ENCODE measurements at regions not wholly inside any gene's neighbourhood (a gene's known extent, or its start where the extent isn't known, plus 50 kb on each side); places are given as distances from the start of the nearest gene placed in this dataset.

GRCh38 chr2:4018535-4018934 is 315.2 kb downstream of the DCDC2C start:
- no peak for DNase-seq (ENCODE audit: low read depth)
- no peak overlapping the region for H3K4me3 ChIP-seq (ENCODE audit: low read length)
- TF ChIP-seq, protein P1, sequence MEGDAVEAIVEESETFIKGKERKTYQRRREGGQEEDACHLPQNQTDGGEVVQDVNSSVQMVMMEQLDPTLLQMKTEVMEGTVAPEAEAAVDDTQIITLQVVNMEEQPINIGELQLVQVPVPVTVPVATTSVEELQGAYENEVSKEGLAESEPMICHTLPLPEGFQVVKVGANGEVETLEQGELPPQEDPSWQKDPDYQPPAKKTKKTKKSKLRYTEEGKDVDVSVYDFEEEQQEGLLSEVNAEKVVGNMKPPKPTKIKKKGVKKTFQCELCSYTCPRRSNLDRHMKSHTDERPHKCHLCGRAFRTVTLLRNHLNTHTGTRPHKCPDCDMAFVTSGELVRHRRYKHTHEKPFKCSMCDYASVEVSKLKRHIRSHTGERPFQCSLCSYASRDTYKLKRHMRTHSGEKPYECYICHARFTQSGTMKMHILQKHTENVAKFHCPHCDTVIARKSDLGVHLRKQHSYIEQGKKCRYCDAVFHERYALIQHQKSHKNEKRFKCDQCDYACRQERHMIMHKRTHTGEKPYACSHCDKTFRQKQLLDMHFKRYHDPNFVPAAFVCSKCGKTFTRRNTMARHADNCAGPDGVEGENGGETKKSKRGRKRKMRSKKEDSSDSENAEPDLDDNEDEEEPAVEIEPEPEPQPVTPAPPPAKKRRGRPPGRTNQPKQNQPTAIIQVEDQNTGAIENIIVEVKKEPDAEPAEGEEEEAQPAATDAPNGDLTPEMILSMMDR (IDR thresholded peaks at IDR 0.05; ENCODE audit: insufficient read depth, low read depth, low read length, missing control alignments) = no peak

- DNase-seq (ENCODE audit: low read depth) = no peak
- TF ChIP-seq, protein P1 (IDR thresholded peaks at IDR 0.05; ENCODE audit: insufficient read depth, low read depth, low read length, missing control alignments) = no peak
- H3K4me3 ChIP-seq (ENCODE audit: low read length) = no peak overlapping the region
Observed at GRCh38 chr2:4020153-4020552, 316.8 kb downstream of the DCDC2C start.

DNA sequence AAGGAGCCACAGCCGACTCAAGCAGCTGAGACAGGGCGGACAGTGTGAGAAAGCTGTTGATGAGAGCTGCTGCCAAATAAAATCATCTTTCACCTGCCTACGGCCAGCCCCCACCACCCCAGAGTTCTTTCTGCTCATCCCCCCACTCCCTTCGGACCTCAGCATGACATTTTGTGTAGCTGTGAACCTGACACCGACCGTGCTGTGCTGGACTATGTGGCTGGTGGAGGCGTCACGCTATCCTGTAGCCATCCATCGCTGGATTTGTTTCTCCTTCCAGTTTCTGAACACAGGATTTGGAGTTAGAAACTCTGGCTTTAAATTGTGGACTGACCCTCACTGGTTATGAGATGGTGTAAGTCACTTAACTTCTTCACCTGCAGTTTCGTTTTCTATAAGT is 317.3 kb downstream of the DCDC2C start:
- TF ChIP-seq, protein P1 (IDR thresholded peaks at IDR 0.05; ENCODE audit: insufficient read depth, low read depth, low read length, missing control alignments) = no peak
- no peak overlapping the region for H3K4me3 ChIP-seq (ENCODE audit: low read length)
- DNase-seq (ENCODE audit: low read depth) = no peak

DNA sequence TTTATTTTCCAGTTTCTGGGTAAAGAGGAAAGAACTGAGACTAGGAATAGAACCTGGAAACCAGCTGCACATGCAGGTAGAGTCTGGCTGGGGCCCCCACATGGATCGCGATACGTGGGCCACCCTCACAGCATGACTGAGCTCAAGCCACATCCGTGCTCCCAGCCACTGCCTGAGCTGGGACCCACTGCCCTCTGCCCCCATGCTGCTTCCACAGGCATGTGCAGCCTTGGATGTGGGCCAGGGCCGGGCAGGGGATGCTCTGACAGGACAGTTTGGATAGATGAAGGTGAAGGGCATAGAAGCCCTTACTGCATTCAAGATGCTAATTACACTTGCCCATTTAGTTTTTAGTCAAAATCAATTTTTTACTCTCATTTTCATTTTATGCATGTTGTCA is 321.2 kb downstream of the DCDC2C start:
- no peak overlapping the region for H3K4me3 ChIP-seq (ENCODE audit: low read length)
- TF ChIP-seq, protein P1 (IDR thresholded peaks at IDR 0.05; ENCODE audit: insufficient read depth, low read depth, low read length, missing control alignments) = no peak
- DNase-seq (ENCODE audit: low read depth) = no peak

DNA sequence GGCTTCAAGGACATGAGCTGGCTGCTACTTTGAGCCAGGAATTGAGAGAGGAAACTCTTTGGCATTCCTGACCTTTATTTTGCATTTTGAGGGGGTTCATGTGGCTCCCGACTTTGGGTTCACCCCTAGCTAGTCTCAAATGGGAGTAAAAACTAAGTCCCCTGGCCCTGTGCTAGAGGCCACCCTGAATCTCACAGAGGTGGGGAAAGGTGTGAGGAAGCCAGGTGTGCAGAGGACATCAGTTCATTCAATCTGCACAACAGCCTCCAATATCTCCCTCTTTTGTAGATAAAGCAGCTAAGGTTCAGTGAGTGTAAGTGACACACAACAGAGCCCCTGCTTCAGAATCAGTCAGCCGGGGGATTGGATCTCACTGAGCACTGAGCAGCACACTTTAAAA is 325.7 kb downstream of the DCDC2C start:
- TF ChIP-seq, protein P1 (IDR thresholded peaks at IDR 0.05; ENCODE audit: insufficient read depth, low read depth, low read length, missing control alignments) = no peak
- no peak overlapping the region for H3K4me3 ChIP-seq (ENCODE audit: low read length)
- DNase-seq (ENCODE audit: low read depth) = no peak

GRCh38 chr2:4039896-4040295 is 336.5 kb downstream of the DCDC2C start:
- DNase-seq (ENCODE audit: low read depth) = no peak
- no peak overlapping the region for H3K4me3 ChIP-seq (ENCODE audit: low read length)
- TF ChIP-seq, protein P1 (IDR thresholded peaks at IDR 0.05; ENCODE audit: insufficient read depth, low read depth, low read length, missing control alignments) = no peak

Measured in epithelial cell of esophagus (primary cell).